ENCODE measurements at regions not wholly inside any gene's neighbourhood (a gene's known extent, or its start where the extent isn't known, plus 50 kb on each side); places are given as distances from the start of the nearest gene placed in this dataset.

GRCh38 chr2:239792405-239793084, 232.6 kb downstream of the NDUFA10 start:
- Mint-ChIP-seq H3K27ac (no peak overlapping the region), H3K27me3 (ENCODE audit: low read depth in 2 of 2) (peaks cover 0 to 5% of the 10 kb centered on the region in 2 donors), H3K4me1 (no peaks in the 10 kb centered on the region), H3K36me3 (no peaks in the 10 kb centered on the region), H3K9me3 (no peaks in the 10 kb centered on the region), H3K4me3 (no peak overlapping the region)
- no peaks in the 10 kb centered on the region for H3K4me1 ChIP-seq (ENCODE audit: control insufficient read depth, insufficient read depth, low read length)
- no peak overlapping the region for H3K4me3 ChIP-seq (ENCODE audit: low read length)
- no peak overlapping the region for H3K27ac ChIP-seq (ENCODE audit: low read length)
- DNase-seq (no peak), ATAC-seq (no peak)
- H3K9me3 ChIP-seq (ENCODE audit: control insufficient read depth, insufficient read depth, low read length) = no peaks in the 10 kb centered on the region
- TF ChIP-seq CTCF (IDR thresholded peaks at IDR 0.05) = no peak
- H3K36me3 ChIP-seq (ENCODE audit: control insufficient read depth, insufficient read depth, low read length) = no peaks in the 10 kb centered on the region
- H3K27me3 ChIP-seq (ENCODE audit: control insufficient read depth, insufficient read depth, low read length) = no peaks in the 10 kb centered on the region
- 88% methylated on average over 18 of the region's 18 CpGs for WGBS (ENCODE audit: insufficient coverage)
- intact Hi-C loops (cut with micrococcal nuclease) = no loop called here

GRCh38 chr2:239791526-239792404, 233.4 kb downstream of the NDUFA10 start:
- Mint-ChIP-seq H3K9me3 (no peaks in the 10 kb centered on the region), H3K36me3 (no peaks in the 10 kb centered on the region), H3K27ac (no peak overlapping the region), H3K4me3 (no peak overlapping the region), H3K27me3 (ENCODE audit: low read depth in 2 of 2) (peaks cover 0 to 1% of the 10 kb centered on the region in 2 donors), H3K4me1 (no peaks in the 10 kb centered on the region)
- Histone ChIP-seq H3K4me3 (ENCODE audit: low read length) (no peak overlapping the region), H3K9me3 (ENCODE audit: control insufficient read depth, insufficient read depth, low read length) (no peaks in the 10 kb centered on the region), H3K4me1 (ENCODE audit: control insufficient read depth, insufficient read depth, low read length) (no peaks in the 10 kb centered on the region), H3K27me3 (ENCODE audit: control insufficient read depth, insufficient read depth, low read length) (no peaks in the 10 kb centered on the region), H3K36me3 (ENCODE audit: control insufficient read depth, insufficient read depth, low read length) (no peaks in the 10 kb centered on the region), H3K27ac (ENCODE audit: low read length) (no peak overlapping the region)
- TF ChIP-seq CTCF (IDR thresholded peaks at IDR 0.05) = no peak
- intact Hi-C loops (cut with micrococcal nuclease) = no loop called here
- ATAC-seq = no peak
- DNase-seq = no peak
- 89% methylated on average over 22 of the region's 22 CpGs for WGBS (ENCODE audit: insufficient coverage)

GRCh38 chr2:239790721-239791120, 234.4 kb downstream of the NDUFA10 start:
- DNase-seq (no peak), ATAC-seq (no peak)
- intact Hi-C loops (cut with micrococcal nuclease) = no loop called here
- no peak for TF ChIP-seq CTCF (IDR thresholded peaks at IDR 0.05)
- peaks cover 8% of the 10 kb centered on the region for H3K36me3 Mint-ChIP-seq
- Histone ChIP-seq H3K4me1 (ENCODE audit: control insufficient read depth, insufficient read depth, low read length) (no peaks in the 10 kb centered on the region), H3K4me3 (ENCODE audit: low read length) (no peak overlapping the region), H3K9me3 (ENCODE audit: control insufficient read depth, insufficient read depth, low read length) (no peaks in the 10 kb centered on the region), H3K27ac (ENCODE audit: low read length) (no peak overlapping the region), H3K27me3 (ENCODE audit: control insufficient read depth, insufficient read depth, low read length) (no peaks in the 10 kb centered on the region), H3K36me3 (ENCODE audit: control insufficient read depth, insufficient read depth, low read length) (no peaks in the 10 kb centered on the region)
- H3K27ac Mint-ChIP-seq = no peak overlapping the region
- no peak overlapping the region for H3K4me3 Mint-ChIP-seq
- H3K27me3 Mint-ChIP-seq (ENCODE audit: low read depth in 2 of 2) = peaks cover 6 to 12% of the 10 kb centered on the region in 2 donors
- H3K4me1 Mint-ChIP-seq = no peaks in the 10 kb centered on the region
- H3K9me3 Mint-ChIP-seq = no peaks in the 10 kb centered on the region
- 40% methylated on average over 7 of the region's 9 CpGs for WGBS (ENCODE audit: insufficient coverage)
